K562 (cell line): ENCODE measurements at regions not wholly inside any gene's neighbourhood (a gene's known extent, or its start where the extent isn't known, plus 50 kb on each side); places are given as distances from the start of the nearest gene placed in this dataset.

Source experiments
- ATAC-seq: fragments of 200-7000 bp; cut with Tn5 transposase; 3 replicates; pipeline ENCODE4 v1.9.1; 2020; ENCODE audit warnings: moderate library complexity
- BruUV-seq: library from RNA; stranded (reverse); fragments of 400-500 nt; replicated peaks from 2 replicates; lab custom pipeline; 2021; lab: Mats Ljungman, UMichigan
- CTCF ChIA-PET: fragments of 300-600 bp; formaldehyde crosslinking; extraction: SDS; loops from one replicate; lab custom pipeline; 2021; ENCODE audit warnings: low intra/inter-chr PET ratio; lab: Yijun Ruan, JAX
- POLR2A ChIA-PET: fragments of 300-600, 350-650 bp; sonication (Branson Sonifier 250); formaldehyde crosslinking; extraction: SDS; loops from one replicate; lab custom pipeline; 2021; ENCODE audit warnings: antibody characterized with exemption, inconsistent platforms; lab: Yijun Ruan, JAX
- DNase-seq, 4 experiments: peaks; one replicate each; pipeline versions ENCODE4 v3.0.0 to v3.0.0-alpha.2; 2011 to 2018; ENCODE audit warnings: low spot score in 3 of 4, mixed read lengths in 3 of 4; ENCODE audit errors: extremely low read depth in 1 of 4
- FAIRE-seq: peaks from 2 replicates; lab custom pipeline; 2011; peaks lifted over from hg19 to GRCh38; lab: Jason Lieb, UNC
- H2AFZ ChIP-seq: 2 replicates; pipeline ENCODE4 v1.6.0; 2011; ENCODE audit warnings: low read depth, low read length, control low read depth, inconsistent platforms
- H3K27ac ChIP-seq: fragments of 200-600 bp; 3 replicates; pipeline ENCODE4 v1.8.0; 2011; ENCODE audit warnings: low read depth, mild to moderate bottlenecking, control low read depth, inconsistent platforms, low read length, moderate library complexity, mixed read lengths; ENCODE audit errors: extremely low read depth
- H3K27me3 ChIP-seq, 2 experiments: fragments of 300-600 bp in 1 of 2; 2 replicates in 1 of 2; 3 replicates in 1 of 2; pipeline versions ENCODE4 v1.6.0 to v1.8.0; 2011; ENCODE audit warnings: inconsistent platforms in 2 of 2, low read length in 2 of 2, mild to moderate bottlenecking in 1 of 2, mixed read lengths in 1 of 2, moderate library complexity in 1 of 2; ENCODE audit not compliant: control insufficient read depth in 2 of 2, insufficient read depth in 2 of 2
- H3K36me3 ChIP-seq: fragments of 300-600 bp; 3 replicates; pipeline ENCODE4 v1.8.0; 2011; ENCODE audit warnings: mild to moderate bottlenecking, low read length, inconsistent platforms; ENCODE audit not compliant: control insufficient read depth, insufficient read depth
- H3K4me1 ChIP-seq, 2 experiments: fragments of 200-600 bp in 1 of 2; replicated peaks in 1 of 2; 2 replicates in 1 of 2; 3 replicates in 1 of 2; pipeline versions ENCODE4 v1.5.1 to v1.8.0; 2011; ENCODE audit warnings: inconsistent platforms in 2 of 2, low read length in 2 of 2, mild to moderate bottlenecking in 1 of 2, mixed read lengths in 1 of 2, moderate library complexity in 1 of 2; ENCODE audit not compliant: control insufficient read depth in 2 of 2, insufficient read depth in 2 of 2
- H3K4me2 ChIP-seq: 2 replicates; pipeline ENCODE4 v1.6.1; 2011; ENCODE audit warnings: low read length, control low read depth, inconsistent platforms, mixed read lengths; ENCODE audit not compliant: insufficient read depth
- H3K4me3 ChIP-seq: fragments of 200-600 bp; sonication (generic), shearing (Covaris generic); 2 replicates; pipeline ENCODE4 v1.5.1; 2016; ENCODE audit warnings: control low read depth, inconsistent platforms
- H3K79me2 ChIP-seq: fragments of 200-600 bp; 3 replicates; pipeline ENCODE4 v1.8.0; 2011; ENCODE audit warnings: low read length, inconsistent platforms; ENCODE audit not compliant: control insufficient read depth, insufficient read depth
- H3K9ac ChIP-seq, 2 experiments: 2 replicates each; pipeline versions ENCODE4 v1.6.0 to v1.6.1; 2011; ENCODE audit warnings: low read depth in 2 of 2, low read length in 2 of 2, control low read depth in 1 of 2, inconsistent platforms in 1 of 2, mild to moderate bottlenecking in 1 of 2, mixed read lengths in 1 of 2; ENCODE audit not compliant: insufficient read depth in 1 of 2
- H3K9me1 ChIP-seq: one replicate; pipeline ENCODE4 v1.6.0; 2011; ENCODE audit warnings: inconsistent platforms, mild to moderate bottlenecking, low read length, moderate library complexity; ENCODE audit not compliant: control insufficient read depth, insufficient read depth
- H3K9me3 ChIP-seq: replicated peaks from 2 replicates; pipeline ENCODE4 v1.5.1; 2011; ENCODE audit warnings: low read depth, low read length, inconsistent platforms; ENCODE audit not compliant: control insufficient read depth, insufficient read depth
- H4K20me1 ChIP-seq: replicated peaks from 2 replicates; pipeline ENCODE4 v1.6.1; 2011; ENCODE audit warnings: low read length, inconsistent platforms, mixed read lengths; ENCODE audit not compliant: control insufficient read depth, insufficient read depth
- E2F4 ChIP-seq: sonication (generic); formaldehyde crosslinking; IDR thresholded peaks from 2 replicates; pipeline ENCODE4 v1.8.0; 2022; ENCODE audit warnings: mild to moderate bottlenecking, low read depth, missing genetic modification reagents
- HOXB6 ChIP-seq: fragments of 250-450 bp; sonication (Bioruptor Pico); IDR thresholded peaks from 2 replicates; pipeline ENCODE4 v1.5.1; 2022; ENCODE audit warnings: mild to moderate bottlenecking, borderline replicate concordance
- KDM1A ChIP-seq, 2 experiments: fragments of 450-650 bp; IDR thresholded peaks; 2 replicates each; pipeline ENCODE4 v1.6.1; 2016; ENCODE audit warnings: mild to moderate bottlenecking in 2 of 2
- NCOA4 ChIP-seq: fragments of 450-650 bp; IDR thresholded peaks from 2 replicates; pipeline ENCODE4 v1.6.1; 2018; ENCODE audit warnings: mild to moderate bottlenecking; ENCODE audit not compliant: partially characterized antibody
- RFX7 ChIP-seq: fragments of 250-450 bp; sonication (Bioruptor Pico); IDR thresholded peaks from 2 replicates; pipeline ENCODE4 v1.5.1; 2021; ENCODE audit warnings: mild to moderate bottlenecking
- SPI1 ChIP-seq: IDR thresholded peaks from 2 replicates; pipeline ENCODE4 v1.6.1; 2011; ENCODE audit warnings: low read depth, low read length, control low read depth, borderline replicate concordance
- TFE3 ChIP-seq: fragments of 450-650 bp; formaldehyde crosslinking; IDR thresholded peaks from 2 replicates; pipeline ENCODE4 v1.4.0; 2020; ENCODE audit warnings: mild to moderate bottlenecking, mixed read lengths
- ZNF124 ChIP-seq: sonication (generic); formaldehyde crosslinking; IDR thresholded peaks from 2 replicates; pipeline ENCODE4 v1.8.1; 2022; ENCODE audit warnings: missing genetic modification reagents
- ZNF740 ChIP-seq, 3 experiments: fragments of 200-800 bp in 1 of 3; sonication (Bioruptor generic) in 1 of 3; sonication (generic) in 1 of 3; formaldehyde crosslinking in 1 of 3; IDR thresholded peaks; 2 replicates each; pipeline versions ENCODE4 v1.6.1 to v1.8.0; 2016 to 2022; ENCODE audit warnings: mild to moderate bottlenecking in 2 of 3, missing compliant biosample characterization in 2 of 3, missing genetic modification characterization in 2 of 3, missing genetic modification reagents in 1 of 3
- WGBS: fragments of 100-300 bp; shearing (Covaris generic); methylation state at CpG from one replicate; pipeline ENCODE4 v1.1.6; 2016; ENCODE audit warnings: low coverage, mixed read lengths; ENCODE audit not compliant: insufficient coverage; ENCODE audit errors: missing lambda C conversion rate; 5-methylcytosine and 5-hydroxymethylcytosine counted together
- in situ Hi-C: fragments of 300-500 bp; cut with MboI; formaldehyde crosslinking; loops from 4 replicates; pipeline ENCODE4 v1.15.0; 2018; ENCODE audit warnings: inconsistent platforms, mixed read lengths
- intact Hi-C: fragments of 100-400 bp; cut with micrococcal nuclease; formaldehyde crosslinking; loops from 2 replicates; pipeline ENCODE4 v1.14.2; 2022

- no peak for TF ChIP-seq E2F4 (CRISPR knock-in tag)
- TF ChIP-seq TFE3 (CRISPR knock-in tag): no peak
- TF ChIP-seq RFX7 (CRISPR knock-in tag): no peak
- no peak for TF ChIP-seq HOXB6 (CRISPR knock-in tag)
- TF ChIP-seq SPI1: no peak
- TF ChIP-seq NCOA4: no peak
Observed at GRCh38 chr16:51984395-51984794, 562.5 kb downstream of the TOX3 start (continued).

GRCh38 chr16:51982715-51983680, 563.9 kb downstream of the TOX3 start:
- no peaks in the 10 kb centered on the region for H3K4me1 ChIP-seq
- BruUV-seq: no TSS peak
- H3K4me3 ChIP-seq: no peak overlapping the region
- no peaks in the 10 kb centered on the region for H3K27me3 ChIP-seq
- ChIA-PET CTCF (no interaction called here), POLR2A (no interaction called here)
- FAIRE-seq (peak; percentile 61), ATAC-seq (no peak), DNase-seq (peak; percentile 20 to 58 (median 23))
- no peaks in the 10 kb centered on the region for H3K79me2 ChIP-seq
- H3K9me1 ChIP-seq: no peaks in the 10 kb centered on the region
- intact Hi-C loops (no loop called here), in situ Hi-C loops (no loop called here)
- H3K36me3 ChIP-seq: no peaks in the 10 kb centered on the region
- no peak overlapping the region for H3K9ac ChIP-seq
- H3K9me3 ChIP-seq: no peaks in the 10 kb centered on the region
- no peaks in the 10 kb centered on the region for H4K20me1 ChIP-seq
- H3K4me2 ChIP-seq: no peak overlapping the region
- no peak overlapping the region for H2AFZ ChIP-seq
- no peak overlapping the region for H3K27ac ChIP-seq
- WGBS: 2% methylated on average over 11 of the region's 11 CpGs
- no peak for TF ChIP-seq ZNF740 (CRISPR knock-in tag; IDR thresholded peaks at IDR 0.05)
- no peak for TF ChIP-seq ZNF740 (tag; IDR thresholded peaks at IDR 0.05)
- TF ChIP-seq ZNF124 (CRISPR knock-in tag): no peak
- TF ChIP-seq KDM1A (IDR thresholded peaks at IDR 0.05): no peak
